Right lobe of liver (tissue), 4 donors: ENCODE measurements at regions not wholly inside any gene's neighbourhood (a gene's known extent, or its start where the extent isn't known, plus 50 kb on each side); places are given as distances from the start of the nearest gene placed in this dataset.

Experiments used
- POLR2A ChIP-seq: fragments of 450-650 bp; IDR thresholded peaks from one replicate; pipeline ENCODE4 v1.6.1; 2017; ENCODE audit warnings: antibody characterized with exemption, mild to moderate bottlenecking
- TF ChIP-seq, protein P1 (sequence below), 4 donors: fragments of 200-600 bp in 3 of 4; fragments of 450-650 bp in 1 of 4; IDR thresholded peaks; one replicate each; pipeline versions ENCODE4 v1.5.1 to v1.8.0; 2016 to 2022; ENCODE audit warnings: antibody characterized with exemption in 4 of 4, mild to moderate bottlenecking in 2 of 4
- donor health status: DM: no; HTN: no; CAD: no.
- donor health status: DM: no; HTN: no; CAD: no.
- donor health status: DM: no; HTN: yes; CAD: no.

DNA sequence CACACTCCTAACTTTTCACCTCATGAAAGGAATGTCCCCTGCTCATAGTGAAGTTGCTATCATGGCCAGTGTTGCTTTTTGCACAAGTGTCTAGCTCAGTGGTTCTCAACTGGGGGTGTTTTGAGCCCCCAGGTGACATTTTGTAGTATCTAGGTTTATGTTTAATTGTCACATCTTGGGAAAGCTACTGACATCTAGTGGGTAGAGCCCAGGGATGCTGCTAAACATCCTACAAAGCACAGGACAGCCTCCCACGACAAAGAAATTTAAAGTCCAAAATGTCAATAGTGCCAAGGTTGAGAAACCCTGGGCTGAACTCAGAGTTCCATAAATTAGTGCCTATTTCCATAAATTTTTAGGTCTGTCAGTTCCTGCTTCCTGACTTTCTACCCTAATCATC, 70.7 kb upstream of the HCCS start:
- no peak for TF ChIP-seq POLR2A
- TF ChIP-seq, protein P1, sequence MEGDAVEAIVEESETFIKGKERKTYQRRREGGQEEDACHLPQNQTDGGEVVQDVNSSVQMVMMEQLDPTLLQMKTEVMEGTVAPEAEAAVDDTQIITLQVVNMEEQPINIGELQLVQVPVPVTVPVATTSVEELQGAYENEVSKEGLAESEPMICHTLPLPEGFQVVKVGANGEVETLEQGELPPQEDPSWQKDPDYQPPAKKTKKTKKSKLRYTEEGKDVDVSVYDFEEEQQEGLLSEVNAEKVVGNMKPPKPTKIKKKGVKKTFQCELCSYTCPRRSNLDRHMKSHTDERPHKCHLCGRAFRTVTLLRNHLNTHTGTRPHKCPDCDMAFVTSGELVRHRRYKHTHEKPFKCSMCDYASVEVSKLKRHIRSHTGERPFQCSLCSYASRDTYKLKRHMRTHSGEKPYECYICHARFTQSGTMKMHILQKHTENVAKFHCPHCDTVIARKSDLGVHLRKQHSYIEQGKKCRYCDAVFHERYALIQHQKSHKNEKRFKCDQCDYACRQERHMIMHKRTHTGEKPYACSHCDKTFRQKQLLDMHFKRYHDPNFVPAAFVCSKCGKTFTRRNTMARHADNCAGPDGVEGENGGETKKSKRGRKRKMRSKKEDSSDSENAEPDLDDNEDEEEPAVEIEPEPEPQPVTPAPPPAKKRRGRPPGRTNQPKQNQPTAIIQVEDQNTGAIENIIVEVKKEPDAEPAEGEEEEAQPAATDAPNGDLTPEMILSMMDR (IDR thresholded peaks at IDR 0.05) = peak in 2 of 4 donors; percentile 10 to 14
